GM21381 (cell line): ENCODE measurements at regions not wholly inside any gene's neighbourhood (a gene's known extent, or its start where the extent isn't known, plus 50 kb on each side); places are given as distances from the start of the nearest gene placed in this dataset.

ENCODE experiments used
- ATAC-seq: cut with Tn5 transposase; IDR thresholded peaks from one replicate; pipeline ENCODE4 v1.9.1; 2021; ENCODE audit warnings: mild to moderate bottlenecking, moderate library complexity; ENCODE audit not compliant: unreplicated experiment

DNA sequence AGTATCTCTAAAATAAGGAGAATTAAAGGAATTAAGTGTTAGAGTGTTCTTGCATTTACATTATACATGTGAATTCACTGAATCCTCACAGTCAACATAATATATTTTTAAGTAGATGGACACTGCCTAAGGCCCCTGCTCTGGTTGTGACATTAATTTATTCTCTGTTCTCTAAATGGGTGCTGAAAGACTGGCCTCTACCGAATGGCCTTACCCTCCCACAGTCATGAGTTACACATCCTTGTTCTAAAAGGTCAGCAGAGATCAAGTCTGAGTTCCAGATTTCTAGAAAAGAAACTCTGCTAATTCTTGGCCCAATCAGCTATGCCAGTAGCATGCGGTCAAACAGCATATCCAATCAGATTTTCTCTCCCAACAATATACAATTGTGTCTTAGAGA is 193.2 kb downstream of the TM2D1 start:
- no peak for ATAC-seq

DNA sequence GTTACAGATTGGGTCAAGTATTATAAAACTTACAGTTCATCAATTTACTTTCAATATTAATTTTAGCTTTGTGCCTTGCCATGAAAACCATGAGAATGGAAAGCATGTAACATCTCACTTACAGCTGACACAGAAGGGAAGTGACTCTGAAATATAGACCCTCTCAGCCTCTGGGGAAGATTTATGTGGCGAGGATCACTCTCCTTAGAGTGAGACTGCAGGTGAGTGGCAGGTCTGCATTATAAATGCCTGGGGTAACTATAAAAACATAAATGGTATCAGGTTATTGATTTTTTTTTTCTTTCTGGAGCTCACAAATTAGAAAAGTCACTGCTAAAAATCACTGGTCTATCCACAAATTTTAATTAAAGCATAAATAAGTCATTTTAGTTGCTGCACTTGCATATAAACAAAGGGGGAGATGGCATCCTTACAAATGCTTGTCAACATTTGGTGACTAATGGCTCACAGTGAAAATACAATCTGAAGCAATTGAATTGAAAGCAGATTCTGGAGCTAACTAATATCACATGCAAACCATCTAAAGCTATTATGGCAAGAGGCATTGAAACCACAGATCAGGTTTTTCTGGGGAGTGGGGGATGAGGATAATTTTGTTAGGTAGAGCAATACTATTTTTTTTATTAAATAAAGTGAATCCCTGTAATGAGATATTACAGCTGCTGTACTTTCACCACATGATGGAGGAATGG is 200.9 kb downstream of the TM2D1 start:
- no peak for ATAC-seq

GRCh38 chr1:61523229-61523628 is 201.7 kb downstream of the TM2D1 start:
- ATAC-seq: no peak

DNA sequence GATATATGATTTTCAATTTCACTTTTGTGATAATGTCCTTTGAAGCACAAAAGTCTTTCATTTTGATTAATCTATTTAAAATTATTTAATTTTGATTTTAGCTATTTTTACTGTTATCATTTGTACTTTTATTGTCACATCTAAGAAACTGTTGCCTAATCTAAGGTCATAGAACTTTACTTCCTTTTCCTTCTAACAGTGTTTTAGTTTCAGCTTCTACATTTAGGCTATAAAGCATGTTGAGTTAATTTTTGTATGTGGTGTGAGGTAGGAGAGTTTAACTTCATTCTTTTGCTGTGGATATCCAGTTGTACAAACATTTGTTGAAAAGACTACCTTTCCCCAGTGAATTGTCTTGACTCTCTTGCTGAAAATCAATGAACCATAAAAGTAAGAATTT is 204.5 kb downstream of the TM2D1 start:
- ATAC-seq: no peak

GRCh38 chr1:61519631-61520030 is 205.3 kb downstream of the TM2D1 start:
- no peak for ATAC-seq

DNA sequence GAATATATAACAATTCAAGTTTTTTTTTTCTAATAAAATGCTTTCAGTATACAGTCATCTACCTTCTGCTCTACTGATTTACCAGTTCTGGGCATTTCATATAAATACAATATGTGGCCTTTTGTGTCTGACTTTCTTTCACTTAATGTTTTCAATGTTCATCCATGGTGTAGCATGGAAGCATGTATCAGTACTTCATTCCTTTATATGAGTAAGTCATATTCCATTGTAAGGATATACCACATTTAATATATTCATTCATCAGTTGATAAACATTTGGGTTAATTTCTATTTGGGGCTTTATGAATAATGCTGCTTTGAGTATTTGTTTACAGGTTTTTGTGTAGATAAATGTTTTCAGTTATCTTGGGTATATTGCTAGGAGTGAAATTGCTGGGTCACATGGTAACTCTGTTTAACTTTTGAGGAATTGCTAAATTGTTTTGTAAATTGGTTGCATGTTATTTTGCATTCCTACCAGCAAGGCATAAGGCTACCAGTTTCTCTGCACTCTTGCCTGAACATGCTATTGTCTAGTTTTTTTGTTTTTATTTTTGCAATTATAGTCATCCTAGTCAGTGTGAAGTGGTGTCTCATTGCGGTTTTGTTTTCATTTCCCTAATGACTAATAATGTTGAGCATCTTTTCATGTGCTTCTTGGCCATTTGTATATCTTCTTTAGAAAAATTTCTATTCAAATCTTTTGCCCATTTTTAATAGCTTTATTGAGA is 206.1 kb downstream of the TM2D1 start:
- ATAC-seq: peak; percentile 70

DNA sequence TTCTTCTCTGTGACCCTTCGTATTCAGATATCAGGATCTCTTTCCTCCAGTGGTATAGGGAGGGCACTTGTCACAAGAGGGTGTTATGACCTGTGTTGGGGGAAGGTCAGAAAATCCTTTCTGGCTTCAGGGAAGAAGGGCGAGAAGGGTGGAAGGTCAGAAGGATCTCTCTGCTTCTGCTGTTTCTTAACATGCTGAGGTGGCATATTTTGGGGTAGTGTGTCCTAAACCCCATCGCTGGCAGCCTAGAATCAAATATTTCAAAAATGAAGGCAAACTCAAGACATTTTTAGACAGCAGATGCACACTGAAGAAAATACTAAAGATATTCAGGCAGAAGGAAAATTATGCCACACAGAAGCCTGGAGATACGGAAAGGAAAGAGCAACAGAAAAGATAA is 207.6 kb downstream of the TM2D1 start:
- ATAC-seq: no peak

- ATAC-seq: no peak
Measured at GRCh38 chr1:61515096-61515495, 209.8 kb downstream of the TM2D1 start.
